Transverse colon (tissue), 4 donors: ENCODE measurements at regions not wholly inside any gene's neighbourhood (a gene's known extent, or its start where the extent isn't known, plus 50 kb on each side); places are given as distances from the start of the nearest gene placed in this dataset.

Source experiments
- POLR2A ChIP-seq: fragments of 450-650 bp; IDR thresholded peaks from one replicate; pipeline ENCODE4 v1.6.1; 2016; ENCODE audit warnings: antibody characterized with exemption, mild to moderate bottlenecking, moderate library complexity
- POLR2AphosphoS5 ChIP-seq, 3 donors: sonication (generic); formaldehyde crosslinking; IDR thresholded peaks; one replicate each; pipeline ENCODE4 v1.6.1; 2016; ENCODE audit warnings: antibody characterized with exemption in 3 of 3
- TF ChIP-seq, protein P1 (sequence below), 5 experiments: fragments of 200-600 bp in 3 of 5; fragments of 450-650 bp in 2 of 5; sonication (generic) in 3 of 5; IDR thresholded peaks; 1 replicate in 2 of 5; 2 replicates in 3 of 5; pipeline ENCODE4 v1.5.1; 2016 to 2017; ENCODE audit warnings: antibody characterized with exemption in 5 of 5, inconsistent platforms in 3 of 5, mild to moderate bottlenecking in 2 of 5, moderate library complexity in 1 of 5

DNA sequence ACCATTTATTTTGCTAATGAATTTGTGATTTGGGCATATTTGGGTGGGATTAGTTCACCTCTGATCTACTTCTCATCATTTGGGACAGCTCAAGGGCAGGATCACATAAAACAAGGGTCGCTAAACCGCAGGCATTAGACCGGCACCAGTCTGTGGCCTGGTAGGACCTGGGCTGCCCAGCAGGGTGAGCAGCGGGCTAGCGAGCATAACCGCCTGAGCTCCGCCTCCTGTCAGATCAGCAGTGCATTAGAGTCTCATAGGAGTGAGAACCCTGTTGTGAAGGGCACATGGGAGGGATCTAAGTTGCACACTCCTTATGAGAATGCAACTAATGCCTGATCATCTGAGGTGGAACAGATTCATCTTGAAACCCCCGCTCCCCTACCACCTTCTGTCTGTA, 785.3 kb downstream of the TRHDE start:
- TF ChIP-seq, protein P1, sequence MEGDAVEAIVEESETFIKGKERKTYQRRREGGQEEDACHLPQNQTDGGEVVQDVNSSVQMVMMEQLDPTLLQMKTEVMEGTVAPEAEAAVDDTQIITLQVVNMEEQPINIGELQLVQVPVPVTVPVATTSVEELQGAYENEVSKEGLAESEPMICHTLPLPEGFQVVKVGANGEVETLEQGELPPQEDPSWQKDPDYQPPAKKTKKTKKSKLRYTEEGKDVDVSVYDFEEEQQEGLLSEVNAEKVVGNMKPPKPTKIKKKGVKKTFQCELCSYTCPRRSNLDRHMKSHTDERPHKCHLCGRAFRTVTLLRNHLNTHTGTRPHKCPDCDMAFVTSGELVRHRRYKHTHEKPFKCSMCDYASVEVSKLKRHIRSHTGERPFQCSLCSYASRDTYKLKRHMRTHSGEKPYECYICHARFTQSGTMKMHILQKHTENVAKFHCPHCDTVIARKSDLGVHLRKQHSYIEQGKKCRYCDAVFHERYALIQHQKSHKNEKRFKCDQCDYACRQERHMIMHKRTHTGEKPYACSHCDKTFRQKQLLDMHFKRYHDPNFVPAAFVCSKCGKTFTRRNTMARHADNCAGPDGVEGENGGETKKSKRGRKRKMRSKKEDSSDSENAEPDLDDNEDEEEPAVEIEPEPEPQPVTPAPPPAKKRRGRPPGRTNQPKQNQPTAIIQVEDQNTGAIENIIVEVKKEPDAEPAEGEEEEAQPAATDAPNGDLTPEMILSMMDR (IDR thresholded peaks at IDR 0.05): no peak
- no peak for TF ChIP-seq POLR2AphosphoS5 (IDR thresholded peaks at IDR 0.05)
- TF ChIP-seq POLR2A: no peak
